ENCODE measurements at regions not wholly inside any gene's neighbourhood (a gene's known extent, or its start where the extent isn't known, plus 50 kb on each side); places are given as distances from the start of the nearest gene placed in this dataset.

- Histone ChIP-seq H3K9ac (no peak overlapping the region), H3K9me3 (peaks cover 6% of the 10 kb centered on the region), H3K4me3 (no peak overlapping the region), H3K36me3 (no peaks in the 10 kb centered on the region), H3K4me1 (peaks cover 42% of the 10 kb centered on the region), H3K4me2 (no peak overlapping the region), H3K27me3 (no peaks in the 10 kb centered on the region), H3K27ac (no peak overlapping the region), H4K20me1 (no peaks in the 10 kb centered on the region)
- no peak for TF ChIP-seq Cebpa-rat (IDR thresholded peaks at IDR 0.05)
These were observed 61.6 kb upstream of the LINC01488 start for GRCh38 chr11:69419662-69420395.

DNA sequence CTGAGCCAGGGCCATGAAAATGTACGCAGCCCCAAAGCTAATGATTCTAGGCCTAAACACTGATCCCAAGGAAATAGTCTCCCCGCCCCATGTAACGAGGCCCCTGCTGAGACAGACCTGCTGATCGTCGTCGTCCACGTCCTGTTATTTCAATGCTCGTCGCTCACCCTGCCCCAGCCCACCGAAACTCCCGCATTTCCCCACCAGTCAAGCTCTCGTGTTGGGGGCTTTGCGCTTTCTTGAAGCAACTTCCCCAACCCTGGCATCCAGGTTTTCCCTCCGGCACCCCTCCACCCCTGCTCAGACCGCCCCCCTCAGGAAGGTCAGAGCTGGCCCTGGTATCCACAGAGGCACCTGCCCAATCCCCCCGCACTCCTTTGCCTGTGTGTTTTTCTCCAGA, 58.8 kb upstream of the LINC01488 start:
- H4K20me1 ChIP-seq: no peaks in the 10 kb centered on the region
- no peaks in the 10 kb centered on the region for H3K36me3 ChIP-seq
- no peak overlapping the region for H3K4me2 ChIP-seq
- peaks cover 19% of the 10 kb centered on the region for H3K9me3 ChIP-seq
- H3K4me1 ChIP-seq: peaks cover 14% of the 10 kb centered on the region
- H3K9ac ChIP-seq: no peak overlapping the region
- no peaks in the 10 kb centered on the region for H3K27me3 ChIP-seq
- TF ChIP-seq Cebpa-rat (IDR thresholded peaks at IDR 0.05): no peak
- no peak overlapping the region for H3K27ac ChIP-seq
- no peak overlapping the region for H3K4me3 ChIP-seq

- Histone ChIP-seq H3K4me2 (no peak overlapping the region), H3K9me3 (peaks cover 19% of the 10 kb centered on the region), H3K9ac (no peak overlapping the region), H4K20me1 (no peaks in the 10 kb centered on the region), H3K36me3 (no peaks in the 10 kb centered on the region), H3K4me3 (no peak overlapping the region), H3K27ac (no peak overlapping the region), H3K27me3 (no peaks in the 10 kb centered on the region), H3K4me1 (peaks cover 12% of the 10 kb centered on the region)
- TF ChIP-seq Cebpa-rat (IDR thresholded peaks at IDR 0.05): no peak
These were observed 58.3 kb upstream of the LINC01488 start for GRCh38 chr11:69423181-69423580.

GRCh38 chr11:69423611-69424385, 57.7 kb upstream of the LINC01488 start:
- Histone ChIP-seq H3K4me1 (peaks cover 12% of the 10 kb centered on the region), H3K4me3 (no peak overlapping the region), H3K27ac (no peak overlapping the region), H3K4me2 (no peak overlapping the region), H3K27me3 (no peaks in the 10 kb centered on the region), H4K20me1 (no peaks in the 10 kb centered on the region), H3K9ac (no peak overlapping the region), H3K9me3 (peaks cover 19% of the 10 kb centered on the region), H3K36me3 (no peaks in the 10 kb centered on the region)
- no peak for TF ChIP-seq Cebpa-rat (IDR thresholded peaks at IDR 0.05)

DNA sequence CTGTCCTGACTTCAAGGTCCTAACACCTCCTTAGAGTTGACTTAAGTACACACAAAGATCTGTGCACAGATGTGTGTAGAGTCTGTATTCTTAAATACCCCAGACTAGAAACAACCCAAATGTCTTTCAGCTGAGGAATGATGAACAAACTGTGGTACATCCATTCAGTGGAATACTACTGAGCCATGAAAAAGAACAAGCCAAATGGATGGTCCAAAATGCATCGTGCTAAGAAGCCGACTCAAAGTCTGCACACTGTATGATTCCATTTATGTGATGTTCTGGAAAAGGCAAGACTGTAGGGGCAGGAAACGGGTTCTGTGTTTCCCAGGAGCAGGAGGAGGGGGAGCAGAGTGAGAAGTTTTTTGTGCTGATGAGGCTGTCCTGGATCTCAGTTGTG, 56.7 kb upstream of the LINC01488 start:
- Histone ChIP-seq H3K9ac (no peak overlapping the region), H3K27ac (no peak overlapping the region), H4K20me1 (no peaks in the 10 kb centered on the region), H3K36me3 (no peaks in the 10 kb centered on the region), H3K4me2 (no peak overlapping the region), H3K4me3 (no peak overlapping the region), H3K9me3 (peaks cover 19% of the 10 kb centered on the region), H3K4me1 (peaks cover 12% of the 10 kb centered on the region), H3K27me3 (no peaks in the 10 kb centered on the region)
- no peak for TF ChIP-seq Cebpa-rat (IDR thresholded peaks at IDR 0.05)

- H4K20me1 ChIP-seq: no peaks in the 10 kb centered on the region
- no peak overlapping the region for H3K9ac ChIP-seq
- H3K27ac ChIP-seq: no peak overlapping the region
- peaks cover 19% of the 10 kb centered on the region for H3K9me3 ChIP-seq
- no peaks in the 10 kb centered on the region for H3K36me3 ChIP-seq
- H3K4me3 ChIP-seq: no peak overlapping the region
- H3K4me2 ChIP-seq: no peak overlapping the region
- H3K4me1 ChIP-seq: peaks cover 12% of the 10 kb centered on the region
- no peaks in the 10 kb centered on the region for H3K27me3 ChIP-seq
- TF ChIP-seq Cebpa-rat (IDR thresholded peaks at IDR 0.05): no peak
These were observed 56.0 kb upstream of the LINC01488 start for GRCh38 chr11:69425444-69425843.

DNA sequence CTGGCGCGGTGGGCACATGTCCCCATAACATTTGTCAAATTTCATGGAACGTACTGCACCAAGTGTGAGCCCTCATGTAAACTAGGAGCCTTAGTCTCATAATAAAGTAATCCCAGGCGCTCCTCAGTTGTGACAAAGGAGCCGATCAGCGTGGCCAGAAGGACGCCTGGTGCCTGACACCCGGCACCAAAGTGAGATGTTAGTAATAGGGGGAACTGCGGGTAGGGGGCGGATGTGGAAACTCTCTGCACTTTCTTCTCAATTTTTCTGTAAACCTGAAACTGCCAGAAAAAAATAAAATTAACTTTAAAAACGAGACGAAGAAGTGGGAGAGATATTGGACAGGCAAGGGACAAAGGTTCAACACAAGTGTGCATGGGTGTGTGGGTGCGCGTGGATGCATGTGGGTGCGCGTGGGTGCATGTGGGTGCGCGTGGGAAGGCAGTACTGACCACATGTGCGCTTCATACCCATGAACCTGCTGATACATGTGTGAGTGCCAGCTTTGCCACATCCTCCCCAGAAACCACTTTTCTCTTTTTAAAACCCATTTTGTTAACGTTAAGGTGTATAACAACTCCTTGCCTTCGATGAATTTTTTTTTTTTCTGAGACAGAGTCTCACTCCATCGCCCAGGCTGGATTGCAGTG, 55.4 kb upstream of the LINC01488 start:
- Histone ChIP-seq H3K4me3 (no peak overlapping the region), H3K27ac (no peak overlapping the region), H4K20me1 (no peaks in the 10 kb centered on the region), H3K4me1 (peaks cover 8% of the 10 kb centered on the region), H3K36me3 (no peaks in the 10 kb centered on the region), H3K9ac (no peak overlapping the region), H3K9me3 (peaks cover 19% of the 10 kb centered on the region), H3K27me3 (no peaks in the 10 kb centered on the region), H3K4me2 (no peak overlapping the region)
- TF ChIP-seq Cebpa-rat (IDR thresholded peaks at IDR 0.05): no peak

GRCh38 chr11:69427337-69427736, 54.1 kb upstream of the LINC01488 start:
- TF ChIP-seq Cebpa-rat (IDR thresholded peaks at IDR 0.05): no peak
- H4K20me1 ChIP-seq: no peaks in the 10 kb centered on the region; the same call in 1 of the 2 replicates
- H3K27me3 ChIP-seq: no peaks in the 10 kb centered on the region
- no peak overlapping the region for H3K9ac ChIP-seq
- peaks cover 3% of the 10 kb centered on the region; the same call in 1 of the 2 replicates for H3K4me1 ChIP-seq
- H3K36me3 ChIP-seq: no peaks in the 10 kb centered on the region
- H3K4me3 ChIP-seq: no peak overlapping the region
- H3K27ac ChIP-seq: no peak overlapping the region
- H3K4me2 ChIP-seq: no peak overlapping the region
- peaks cover 19% of the 10 kb centered on the region for H3K9me3 ChIP-seq

GRCh38 chr11:69427906-69428880, 53.3 kb upstream of the LINC01488 start:
- no peaks in the 10 kb centered on the region; the same call in 1 of the 2 replicates for H4K20me1 ChIP-seq
- TF ChIP-seq Cebpa-rat (IDR thresholded peaks at IDR 0.05): no peak
- no peaks in the 10 kb centered on the region for H3K36me3 ChIP-seq
- no peak overlapping the region for H3K9ac ChIP-seq
- H3K4me1 ChIP-seq: peaks cover 11% of the 10 kb centered on the region
- no peak overlapping the region for H3K27ac ChIP-seq
- H3K4me3 ChIP-seq: no peak overlapping the region
- H3K27me3 ChIP-seq: no peaks in the 10 kb centered on the region
- no peak overlapping the region for H3K4me2 ChIP-seq
- H3K9me3 ChIP-seq: peaks cover 19% of the 10 kb centered on the region

All from BLaER1 (cell line).